Parathyroid adenoma (tissue), 2 donors: ENCODE measurements at regions not wholly inside any gene's neighbourhood (a gene's known extent, or its start where the extent isn't known, plus 50 kb on each side); places are given as distances from the start of the nearest gene placed in this dataset.

ENCODE experiments used
- H2AFZ ChIP-seq: fragments of 300-600 bp; sonication (generic); one replicate; pipeline ENCODE4 v1.7.0; 2017; ENCODE audit warnings: antibody characterized with exemption, mild to moderate bottlenecking
- H3K27ac ChIP-seq: fragments of 300-600 bp; sonication (generic); one replicate; pipeline ENCODE4 v1.7.0; 2017
- H3K27me3 ChIP-seq: fragments of 300-600 bp; sonication (generic); one replicate; pipeline ENCODE4 v1.7.0; 2017; ENCODE audit warnings: low read length; ENCODE audit not compliant: control insufficient read depth, insufficient read depth
- H3K36me3 ChIP-seq: fragments of 300-600 bp; sonication (generic); one replicate; pipeline ENCODE4 v1.7.0; 2017; ENCODE audit warnings: low read length; ENCODE audit not compliant: control insufficient read depth, insufficient read depth
- H3K4me1 ChIP-seq: fragments of 300-600 bp; sonication (generic); one replicate; pipeline ENCODE4 v1.7.0; 2017; ENCODE audit warnings: control low read depth
- H3K4me2 ChIP-seq: fragments of 300-600 bp; sonication (generic); one replicate; pipeline ENCODE4 v1.7.0; 2017; ENCODE audit warnings: low read length
- H3K4me3 ChIP-seq: fragments of 300-600 bp; sonication (generic); one replicate; pipeline ENCODE4 v1.7.0; 2017; ENCODE audit warnings: low read depth, low read length
- H3K79me2 ChIP-seq: fragments of 300-600 bp; sonication (generic); one replicate; pipeline ENCODE4 v1.7.0; 2017; ENCODE audit warnings: control low read depth
- H3K9ac ChIP-seq: fragments of 300-600 bp; sonication (generic); one replicate; pipeline ENCODE4 v1.7.0; 2017; ENCODE audit warnings: mild to moderate bottlenecking
- H3K9me3 ChIP-seq: fragments of 300-600 bp; sonication (generic); one replicate; pipeline ENCODE4 v1.7.0; 2017; ENCODE audit warnings: low read length; ENCODE audit not compliant: control insufficient read depth
- CTCF ChIP-seq: fragments of 300-600 bp; sonication (generic); IDR thresholded peaks from one replicate; pipeline ENCODE4 v1.7.0; 2017; ENCODE audit warnings: antibody characterized with exemption, mild to moderate bottlenecking
- donor health status: primary hyperparathyroidism.

DNA sequence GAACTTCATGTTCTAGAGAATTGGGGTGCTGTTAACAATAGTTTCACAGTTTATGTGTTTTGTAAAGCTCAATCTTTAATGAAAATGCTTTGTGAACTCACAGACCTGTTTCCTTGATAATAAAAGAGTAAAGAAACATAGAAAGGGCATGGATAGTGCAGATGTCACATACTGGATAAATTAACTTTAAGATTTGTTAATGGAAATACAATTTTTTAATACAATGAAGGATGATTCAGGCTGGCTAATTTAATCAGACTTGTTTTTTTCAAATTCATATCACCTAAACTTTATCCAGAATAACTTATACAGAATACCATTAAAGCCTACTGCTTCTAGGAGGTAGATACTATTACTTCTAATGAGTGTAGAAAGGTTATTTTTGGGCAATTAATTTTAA lies 1033.5 kb upstream of the SLC10A2 start:
- Histone ChIP-seq H3K4me3 (no peak overlapping the region), H3K9me3 (no peaks in the 10 kb centered on the region), H3K4me2 (no peak overlapping the region), H3K4me1 (no peaks in the 10 kb centered on the region), H3K36me3 (no peaks in the 10 kb centered on the region), H2AFZ (no peak overlapping the region), H3K27me3 (no peaks in the 10 kb centered on the region), H3K27ac (no peak overlapping the region), H3K9ac (no peak overlapping the region), H3K79me2 (no peaks in the 10 kb centered on the region)
- TF ChIP-seq CTCF: no peak

DNA sequence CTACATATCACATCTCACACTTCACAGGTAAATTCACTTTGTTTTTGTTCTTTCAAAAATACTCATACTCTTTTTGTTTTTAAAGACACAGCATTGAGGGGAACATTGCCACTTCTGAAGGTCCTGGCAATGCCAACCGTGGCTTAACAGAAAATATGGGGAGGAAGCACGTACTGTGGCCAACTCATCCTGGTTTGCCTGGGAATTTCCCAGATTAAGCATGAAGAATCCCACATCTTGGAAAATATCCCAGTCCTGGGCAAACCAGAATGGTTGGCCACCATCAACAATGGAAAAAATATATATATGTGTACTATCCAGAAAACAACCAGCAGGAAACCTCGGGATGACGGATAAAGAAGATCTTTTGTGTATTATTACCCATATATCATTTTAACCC lies 1032.2 kb upstream of the SLC10A2 start:
- no peaks in the 10 kb centered on the region for H3K36me3 ChIP-seq
- no peak overlapping the region for H3K27ac ChIP-seq
- TF ChIP-seq CTCF: no peak
- no peaks in the 10 kb centered on the region for H3K9me3 ChIP-seq
- H3K4me3 ChIP-seq: no peak overlapping the region
- H2AFZ ChIP-seq: no peak overlapping the region
- no peaks in the 10 kb centered on the region for H3K27me3 ChIP-seq
- no peaks in the 10 kb centered on the region for H3K4me1 ChIP-seq
- no peak overlapping the region for H3K4me2 ChIP-seq
- H3K79me2 ChIP-seq: no peaks in the 10 kb centered on the region
- H3K9ac ChIP-seq: no peak overlapping the region

DNA sequence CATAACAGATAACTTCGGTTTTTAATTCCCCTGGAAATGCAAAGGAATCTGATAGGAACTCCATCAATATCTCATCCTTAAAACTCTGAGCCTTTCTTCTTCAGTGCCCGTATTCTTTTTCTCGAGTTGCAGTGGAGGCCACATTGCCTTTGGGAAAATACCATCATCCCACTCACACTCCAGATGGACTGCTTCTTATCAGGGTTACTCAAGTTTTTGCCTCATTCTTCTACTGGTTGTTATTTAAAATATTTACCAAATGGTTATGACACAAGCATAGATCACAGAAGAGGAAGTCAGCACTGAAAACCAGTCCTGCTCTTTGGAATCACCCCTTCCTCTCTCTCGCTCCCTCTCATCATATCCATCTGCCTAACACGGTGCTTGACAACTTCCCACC lies 1020.5 kb upstream of the SLC10A2 start:
- H3K9me3 ChIP-seq: no peaks in the 10 kb centered on the region
- H3K27me3 ChIP-seq: no peaks in the 10 kb centered on the region
- no peak overlapping the region for H3K4me3 ChIP-seq
- no peaks in the 10 kb centered on the region for H3K79me2 ChIP-seq
- TF ChIP-seq CTCF: no peak
- no peak overlapping the region for H2AFZ ChIP-seq
- H3K9ac ChIP-seq: no peak overlapping the region
- H3K27ac ChIP-seq: no peak overlapping the region
- no peak overlapping the region for H3K4me2 ChIP-seq
- H3K4me1 ChIP-seq: no peaks in the 10 kb centered on the region
- no peaks in the 10 kb centered on the region for H3K36me3 ChIP-seq

DNA sequence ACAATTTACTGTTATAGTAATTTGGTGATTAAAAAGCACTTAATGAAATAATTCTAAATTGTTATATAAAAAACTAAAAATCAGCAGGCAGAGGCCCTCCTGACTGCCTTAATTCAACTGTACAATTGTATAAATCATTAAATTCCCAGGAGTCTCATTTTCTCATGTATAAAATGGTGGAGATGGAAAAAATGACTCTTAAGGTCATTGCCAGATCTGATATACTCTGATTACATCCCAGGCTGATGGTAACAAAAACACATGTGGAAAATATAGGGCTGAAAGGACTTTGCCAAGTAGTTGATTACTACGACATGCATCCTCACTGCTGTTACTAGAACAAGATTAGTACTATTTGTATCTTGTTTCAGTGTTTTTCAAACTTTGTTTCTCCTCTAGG lies 1020.0 kb upstream of the SLC10A2 start:
- H2AFZ ChIP-seq: no peak overlapping the region
- TF ChIP-seq CTCF: no peak
- no peak overlapping the region for H3K9ac ChIP-seq
- H3K27me3 ChIP-seq: no peaks in the 10 kb centered on the region
- no peak overlapping the region for H3K4me2 ChIP-seq
- H3K4me1 ChIP-seq: no peaks in the 10 kb centered on the region
- no peaks in the 10 kb centered on the region for H3K79me2 ChIP-seq
- H3K4me3 ChIP-seq: no peak overlapping the region
- no peaks in the 10 kb centered on the region for H3K9me3 ChIP-seq
- H3K36me3 ChIP-seq: no peaks in the 10 kb centered on the region
- no peak overlapping the region for H3K27ac ChIP-seq

DNA sequence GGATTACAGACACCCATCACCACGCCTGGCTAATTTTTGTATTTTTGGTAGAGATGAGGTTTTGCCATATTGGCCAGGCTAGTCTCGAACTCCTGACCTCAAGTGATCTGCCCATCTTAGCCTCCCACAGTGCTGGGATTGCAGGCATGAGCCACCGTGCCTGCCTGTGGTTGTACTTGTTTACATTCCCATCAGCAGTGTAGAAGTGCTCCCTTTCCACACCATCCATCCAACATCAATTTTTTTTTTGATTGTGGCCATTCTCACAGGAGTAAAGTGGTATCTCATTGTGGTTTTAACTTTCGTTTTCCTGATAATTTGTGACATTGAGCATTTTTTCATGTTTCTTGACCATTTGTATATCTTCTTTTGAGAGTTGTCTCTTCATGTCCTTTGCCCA lies 1019.4 kb upstream of the SLC10A2 start:
- no peak for TF ChIP-seq CTCF
- no peaks in the 10 kb centered on the region for H3K9me3 ChIP-seq
- H3K27ac ChIP-seq: no peak overlapping the region
- no peaks in the 10 kb centered on the region for H3K4me1 ChIP-seq
- no peaks in the 10 kb centered on the region for H3K79me2 ChIP-seq
- no peak overlapping the region for H3K9ac ChIP-seq
- no peak overlapping the region for H3K4me3 ChIP-seq
- no peak overlapping the region for H2AFZ ChIP-seq
- H3K4me2 ChIP-seq: no peak overlapping the region
- no peaks in the 10 kb centered on the region for H3K27me3 ChIP-seq
- H3K36me3 ChIP-seq: no peaks in the 10 kb centered on the region
